OCI-LY3 (cell line): ENCODE measurements at regions not wholly inside any gene's neighbourhood (a gene's known extent, or its start where the extent isn't known, plus 50 kb on each side); places are given as distances from the start of the nearest gene placed in this dataset.

Experiments
- CTCF ChIP-seq: fragments of 200-600, 300-600 bp; sonication (generic); IDR thresholded peaks from 2 replicates; pipeline ENCODE4 v1.5.1; 2014; ENCODE audit warnings: antibody characterized with exemption, low read length, low read depth
- EZH2phosphoT487 ChIP-seq: fragments of 200-600 bp; shearing (Covaris generic); IDR thresholded peaks from 2 replicates; pipeline ENCODE4 v1.6.1; 2018; ENCODE audit warnings: antibody characterized with exemption, mixed run types, low read depth

DNA sequence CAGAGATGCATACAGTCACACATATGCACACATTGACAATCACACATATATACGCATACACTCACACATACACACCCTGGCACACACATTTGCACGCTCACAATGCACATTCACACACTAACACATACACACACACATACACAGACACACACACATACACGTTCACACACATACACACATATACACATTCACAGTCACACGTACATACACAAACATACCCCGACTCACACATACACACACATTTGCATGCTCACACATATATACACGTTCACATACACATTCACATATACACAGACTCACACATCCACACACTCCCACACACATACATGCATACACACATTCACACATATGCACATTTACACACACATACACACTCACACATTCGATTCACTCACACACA, 366.8 kb upstream of the ID4 start:
- TF ChIP-seq CTCF: no peak
- TF ChIP-seq EZH2phosphoT487: no peak
